ENCODE measurements at regions not wholly inside any gene's neighbourhood (a gene's known extent, or its start where the extent isn't known, plus 50 kb on each side); places are given as distances from the start of the nearest gene placed in this dataset.

DNA sequence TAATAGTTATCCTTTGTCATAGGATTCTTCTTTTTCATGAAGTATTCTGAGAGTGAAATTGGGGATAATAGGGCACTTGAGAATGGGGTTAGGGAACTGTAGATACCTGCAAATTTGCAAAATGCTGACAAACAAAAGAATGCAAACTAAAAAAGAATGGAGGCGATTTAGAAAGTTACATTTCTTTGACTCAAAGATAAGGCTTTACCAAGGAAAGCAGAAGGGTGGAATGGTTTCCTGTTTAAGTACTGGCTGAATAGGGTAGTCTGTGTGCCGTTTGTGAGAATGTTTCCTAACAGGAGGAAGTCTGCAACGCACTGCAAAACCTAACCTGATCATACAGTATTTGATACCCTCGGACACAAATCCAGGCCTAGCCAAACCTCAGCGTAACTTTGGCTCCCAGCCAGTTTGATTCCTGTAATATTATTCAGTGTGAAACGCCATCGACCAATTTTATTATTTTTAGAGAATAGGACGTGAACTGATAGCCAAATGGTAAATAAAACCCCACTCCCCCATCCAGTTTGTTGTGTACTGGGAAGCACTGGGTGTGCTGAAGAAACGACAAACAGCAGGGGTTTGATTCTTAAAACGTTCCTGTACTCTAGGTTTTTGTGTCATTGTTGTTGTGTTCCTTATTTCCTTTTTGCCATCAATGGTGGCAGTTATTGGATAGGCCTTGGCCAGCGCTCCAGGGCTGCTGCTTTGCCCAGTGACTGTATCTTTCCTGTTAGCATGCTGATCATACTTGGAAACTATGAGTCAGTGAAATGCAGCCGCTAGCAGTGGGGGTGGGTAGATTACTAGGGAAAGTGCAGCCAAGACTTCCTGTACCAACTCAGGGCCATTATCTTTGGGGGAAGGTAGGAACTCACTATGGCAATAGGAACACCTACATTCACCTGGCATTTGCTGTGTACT, 148.0 kb upstream of the TBL1XR1 start (continued):
- TF ChIP-seq, protein P1, sequence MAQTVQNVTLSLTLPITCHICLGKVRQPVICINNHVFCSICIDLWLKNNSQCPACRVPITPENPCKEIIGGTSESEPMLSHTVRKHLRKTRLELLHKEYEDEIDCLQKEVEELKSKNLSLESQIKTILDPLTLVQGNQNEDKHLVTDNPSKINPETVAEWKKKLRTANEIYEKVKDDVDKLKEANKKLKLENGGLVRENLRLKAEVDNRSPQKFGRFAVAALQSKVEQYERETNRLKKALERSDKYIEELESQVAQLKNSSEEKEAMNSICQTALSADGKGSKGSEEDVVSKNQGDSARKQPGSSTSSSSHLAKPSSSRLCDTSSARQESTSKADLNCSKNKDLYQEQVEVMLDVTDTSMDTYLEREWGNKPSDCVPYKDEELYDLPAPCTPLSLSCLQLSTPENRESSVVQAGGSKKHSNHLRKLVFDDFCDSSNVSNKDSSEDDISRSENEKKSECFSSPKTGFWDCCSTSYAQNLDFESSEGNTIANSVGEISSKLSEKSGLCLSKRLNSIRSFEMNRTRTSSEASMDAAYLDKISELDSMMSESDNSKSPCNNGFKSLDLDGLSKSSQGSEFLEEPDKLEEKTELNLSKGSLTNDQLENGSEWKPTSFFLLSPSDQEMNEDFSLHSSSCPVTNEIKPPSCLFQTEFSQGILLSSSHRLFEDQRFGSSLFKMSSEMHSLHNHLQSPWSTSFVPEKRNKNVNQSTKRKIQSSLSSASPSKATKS (CRISPR knock-in tag; IDR thresholded peaks at IDR 0.05), result no peak
- no peak for TF ChIP-seq NFE2 (CRISPR knock-in tag; IDR thresholded peaks at IDR 0.05)
- TF ChIP-seq ZNF607 (CRISPR knock-in tag; IDR thresholded peaks at IDR 0.05; ENCODE audit: borderline replicate concordance), result no peak
- TF ChIP-seq ZNF224 (CRISPR knock-in tag; IDR thresholded peaks at IDR 0.05), result no peak
- no peak for TF ChIP-seq NFYB (CRISPR knock-in tag; IDR thresholded peaks at IDR 0.05)
- no peak for TF ChIP-seq ZNF83 (CRISPR knock-in tag; IDR thresholded peaks at IDR 0.05; ENCODE audit: borderline replicate concordance)
- TF ChIP-seq, protein P2, sequence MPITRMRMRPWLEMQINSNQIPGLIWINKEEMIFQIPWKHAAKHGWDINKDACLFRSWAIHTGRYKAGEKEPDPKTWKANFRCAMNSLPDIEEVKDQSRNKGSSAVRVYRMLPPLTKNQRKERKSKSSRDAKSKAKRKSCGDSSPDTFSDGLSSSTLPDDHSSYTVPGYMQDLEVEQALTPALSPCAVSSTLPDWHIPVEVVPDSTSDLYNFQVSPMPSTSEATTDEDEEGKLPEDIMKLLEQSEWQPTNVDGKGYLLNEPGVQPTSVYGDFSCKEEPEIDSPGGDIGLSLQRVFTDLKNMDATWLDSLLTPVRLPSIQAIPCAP (CRISPR knock-in tag; IDR thresholded peaks at IDR 0.05; ENCODE audit: low read depth), result no peak
- TF ChIP-seq SNRNP70 (IDR thresholded peaks at IDR 0.05; ENCODE audit: low read depth, low read length), result no peak
- TF ChIP-seq CEBPB (IDR thresholded peaks at IDR 0.05; ENCODE audit: borderline replicate concordance, low read depth, low read length), result no peak
- TF ChIP-seq, protein P3, sequence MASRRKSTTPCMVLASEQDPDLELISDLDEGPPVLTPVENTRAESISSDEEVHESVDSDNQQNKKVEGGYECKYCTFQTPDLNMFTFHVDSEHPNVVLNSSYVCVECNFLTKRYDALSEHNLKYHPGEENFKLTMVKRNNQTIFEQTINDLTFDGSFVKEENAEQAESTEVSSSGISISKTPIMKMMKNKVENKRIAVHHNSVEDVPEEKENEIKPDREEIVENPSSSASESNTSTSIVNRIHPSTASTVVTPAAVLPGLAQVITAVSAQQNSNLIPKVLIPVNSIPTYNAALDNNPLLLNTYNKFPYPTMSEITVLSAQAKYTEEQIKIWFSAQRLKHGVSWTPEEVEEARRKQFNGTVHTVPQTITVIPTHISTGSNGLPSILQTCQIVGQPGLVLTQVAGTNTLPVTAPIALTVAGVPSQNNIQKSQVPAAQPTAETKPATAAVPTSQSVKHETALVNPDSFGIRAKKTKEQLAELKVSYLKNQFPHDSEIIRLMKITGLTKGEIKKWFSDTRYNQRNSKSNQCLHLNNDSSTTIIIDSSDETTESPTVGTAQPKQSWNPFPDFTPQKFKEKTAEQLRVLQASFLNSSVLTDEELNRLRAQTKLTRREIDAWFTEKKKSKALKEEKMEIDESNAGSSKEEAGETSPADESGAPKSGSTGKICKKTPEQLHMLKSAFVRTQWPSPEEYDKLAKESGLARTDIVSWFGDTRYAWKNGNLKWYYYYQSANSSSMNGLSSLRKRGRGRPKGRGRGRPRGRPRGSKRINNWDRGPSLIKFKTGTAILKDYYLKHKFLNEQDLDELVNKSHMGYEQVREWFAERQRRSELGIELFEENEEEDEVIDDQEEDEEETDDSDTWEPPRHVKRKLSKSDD (CRISPR knock-in tag; IDR thresholded peaks at IDR 0.05; ENCODE audit: low read depth), result no peak
- TF ChIP-seq HNRNPK (IDR thresholded peaks at IDR 0.05; ENCODE audit: low read depth, low read length, poor library complexity, severe bottlenecking), result no peak
- TF ChIP-seq RBFOX2 (IDR thresholded peaks at IDR 0.05; ENCODE audit: low read depth, low read length), result no peak
- TF ChIP-seq STAG1 (CRISPR knock-in tag; IDR thresholded peaks at IDR 0.05), result no peak
- TF ChIP-seq NR2F6 (IDR thresholded peaks at IDR 0.05), result no peak
- TF ChIP-seq NR2F6 (CRISPR knock-in tag; IDR thresholded peaks at IDR 0.05), result 0 out of 2 replicates have a peak, but pooled peaks have one; percentile 29
- no peak for TF ChIP-seq RFX3 (CRISPR knock-in tag; IDR thresholded peaks at IDR 0.05)
- TF ChIP-seq, protein P4, sequence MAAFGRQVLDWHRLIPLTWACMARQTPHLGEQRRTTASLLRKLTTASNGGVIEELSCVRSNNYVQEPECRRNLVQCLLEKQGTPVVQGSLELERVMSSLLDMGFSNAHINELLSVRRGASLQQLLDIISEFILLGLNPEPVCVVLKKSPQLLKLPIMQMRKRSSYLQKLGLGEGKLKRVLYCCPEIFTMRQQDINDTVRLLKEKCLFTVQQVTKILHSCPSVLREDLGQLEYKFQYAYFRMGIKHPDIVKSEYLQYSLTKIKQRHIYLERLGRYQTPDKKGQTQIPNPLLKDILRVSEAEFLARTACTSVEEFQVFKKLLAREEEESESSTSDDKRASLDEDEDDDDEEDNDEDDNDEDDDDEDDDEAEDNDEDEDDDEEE (CRISPR knock-in tag; IDR thresholded peaks at IDR 0.05), result no peak
- no peak for TF ChIP-seq KAT2B (IDR thresholded peaks at IDR 0.05; ENCODE audit: borderline replicate concordance, low read depth, low read length)
